Endothelial cell of umbilical vein (primary cell): ENCODE measurements at regions not wholly inside any gene's neighbourhood (a gene's known extent, or its start where the extent isn't known, plus 50 kb on each side); places are given as distances from the start of the nearest gene placed in this dataset.
"Not testable (repeated sequence)": the region's sequence is repeated elsewhere in the genome, so short reads cannot be mapped to it uniquely, and the experiment has no call there.

Experiments used
- BruUV-seq: library from RNA; stranded (reverse); fragments of 400-500 nt; replicated peaks from 2 replicates; lab custom pipeline; 2021; lab: Mats Ljungman, UMichigan
- CTCF ChIA-PET: fragments of 300-600, 350-600 bp; sonication (Branson Sonifier 250); formaldehyde crosslinking; loops from one replicate; lab custom pipeline; 2021; ENCODE audit warnings: antibody characterized with exemption, inconsistent platforms; lab: Charles Lee
- POLR2A ChIA-PET: fragments of 300-600, 350-600 bp; sonication (Branson Sonifier 250); formaldehyde crosslinking; loops from one replicate; lab custom pipeline; 2021; ENCODE audit warnings: antibody characterized with exemption, inconsistent platforms; lab: Charles Lee
- DNase-seq: peaks from one replicate; pipeline ENCODE4 v3.0.0-alpha.2; 2011; ENCODE audit warnings: low read depth, low spot score
- FAIRE-seq: peaks from 2 replicates; lab custom pipeline; 2011; peaks lifted over from hg19 to GRCh38; lab: Jason Lieb, UNC
- H2AFZ ChIP-seq: 2 replicates; pipeline ENCODE4 v1.6.0; 2012; ENCODE audit warnings: low read depth, low read length, control low read depth, inconsistent platforms
- H3K27ac ChIP-seq: 2 replicates; pipeline ENCODE4 v1.5.1; 2011; ENCODE audit warnings: low read depth, mild to moderate bottlenecking, control low read depth, low read length, moderate library complexity; ENCODE audit not compliant: insufficient read depth
- H3K27me3 ChIP-seq, 2 experiments: 2 replicates each; pipeline versions ENCODE4 v1.6.0 to v1.6.1; 2011; ENCODE audit warnings: low read length in 2 of 2, mixed read lengths in 1 of 2; ENCODE audit not compliant: control insufficient read depth in 2 of 2, insufficient read depth in 2 of 2
- H3K36me3 ChIP-seq, 2 experiments: 2 replicates in 1 of 2; 3 replicates in 1 of 2; pipeline ENCODE4 v1.5.1; 2011; ENCODE audit warnings: low read length in 2 of 2, mild to moderate bottlenecking in 1 of 2, moderate library complexity in 1 of 2; ENCODE audit not compliant: control insufficient read depth in 2 of 2, insufficient read depth in 2 of 2; ENCODE audit errors: extremely low read depth in 1 of 2
- H3K4me1 ChIP-seq: 3 replicates; pipeline ENCODE4 v1.5.1; 2011; ENCODE audit warnings: mild to moderate bottlenecking, low read length; ENCODE audit not compliant: control insufficient read depth, insufficient read depth; ENCODE audit errors: extremely low read depth
- H3K4me2 ChIP-seq: 2 replicates; pipeline ENCODE4 v1.6.1; 2011; ENCODE audit warnings: low read length, control low read depth, mixed read lengths; ENCODE audit not compliant: insufficient read depth
- H3K4me3 ChIP-seq, 3 experiments: fragments of 200-600 bp in 1 of 3; sonication (generic), shearing (Covaris generic) in 1 of 3; replicated peaks in 1 of 3; 2 replicates each; pipeline ENCODE4 v1.5.1; 2011 to 2016; ENCODE audit warnings: control low read depth in 3 of 3, low read length in 3 of 3, mild to moderate bottlenecking in 2 of 3, inconsistent platforms in 1 of 3, low read depth in 1 of 3, moderate library complexity in 1 of 3; ENCODE audit not compliant: insufficient read depth in 1 of 3
- H3K79me2 ChIP-seq: 2 replicates; pipeline ENCODE4 v1.6.0; 2012; ENCODE audit warnings: low read length, inconsistent platforms; ENCODE audit not compliant: control insufficient read depth, insufficient read depth
- H3K9ac ChIP-seq: replicated peaks from 2 replicates; pipeline ENCODE3; 2011; ENCODE audit warnings: low read length, control low read depth; ENCODE audit not compliant: insufficient read depth; ENCODE audit errors: extremely low read depth
- H3K9me1 ChIP-seq: replicated peaks from 3 replicates; pipeline ENCODE4 v1.6.0; 2011; ENCODE audit warnings: mild to moderate bottlenecking, low read length; ENCODE audit not compliant: control insufficient read depth, insufficient read depth; ENCODE audit errors: extremely low read depth
- H3K9me3 ChIP-seq: replicated peaks from 2 replicates; pipeline ENCODE4 v1.5.1; 2012; ENCODE audit warnings: low read length, inconsistent platforms; ENCODE audit not compliant: control insufficient read depth, insufficient read depth
- H4K20me1 ChIP-seq: replicated peaks from 2 replicates; pipeline ENCODE3; 2011; ENCODE audit warnings: mild to moderate bottlenecking, low read length; ENCODE audit not compliant: control insufficient read depth, insufficient read depth; ENCODE audit errors: extremely low read depth
- CTCF ChIP-seq, 2 donors: IDR thresholded peaks; 1 replicate in 1 of 2; 2 replicates in 1 of 2; pipeline ENCODE4 v1.5.1; 2011; ENCODE audit warnings: low read length in 2 of 2, mild to moderate bottlenecking in 2 of 2, moderate library complexity in 2 of 2, control low read depth in 1 of 2, inconsistent platforms in 1 of 2, low read depth in 1 of 2; ENCODE audit not compliant: insufficient read depth in 1 of 2; ENCODE audit errors: extremely low read depth in 1 of 2
- EZH2 ChIP-seq: IDR thresholded peaks from 2 replicates; pipeline ENCODE4 v1.6.1; 2012; ENCODE audit warnings: borderline replicate concordance, low read depth, mild to moderate bottlenecking, moderate library complexity, low read length, inconsistent platforms; ENCODE audit not compliant: severe bottlenecking
- FOS ChIP-seq: IDR thresholded peaks from 2 replicates; pipeline ENCODE4 v1.6.1; 2011; ENCODE audit warnings: mild to moderate bottlenecking, low read length, moderate library complexity, borderline replicate concordance; ENCODE audit not compliant: insufficient read depth
- GATA2 ChIP-seq: IDR thresholded peaks from 2 replicates; pipeline ENCODE4 v1.7.0; 2011; ENCODE audit warnings: low read depth, mild to moderate bottlenecking, moderate library complexity, mixed read lengths, low read length; ENCODE audit not compliant: insufficient read length, insufficient read depth
- JUN ChIP-seq: IDR thresholded peaks from 2 replicates; pipeline ENCODE4 v1.6.1; 2011; ENCODE audit warnings: borderline replicate concordance, low read depth; ENCODE audit not compliant: insufficient read length, insufficient read depth
- MAX ChIP-seq: IDR thresholded peaks from 2 replicates; pipeline ENCODE4 v1.6.1; 2011; ENCODE audit not compliant: insufficient read depth, insufficient read length
- MYC ChIP-seq: IDR thresholded peaks from one replicate; pipeline ENCODE4 v1.6.1; 2011; ENCODE audit warnings: mild to moderate bottlenecking, low read depth, low read length
- POLR2A ChIP-seq: IDR thresholded peaks from 2 replicates; pipeline ENCODE4 v1.6.1; 2012; ENCODE audit warnings: low read depth, mild to moderate bottlenecking, control low read depth, low read length
- POLR2AphosphoS5 ChIP-seq: IDR thresholded peaks from 2 replicates; pipeline ENCODE4 v1.6.1; 2012; ENCODE audit warnings: low read depth, mild to moderate bottlenecking, control low read depth, low read length, moderate library complexity; ENCODE audit not compliant: insufficient read depth
- dilution Hi-C: fragments of 300-500 bp; cut with MboI; formaldehyde crosslinking; loops from one replicate; pipeline ENCODE4 v1.15.0; 2019; ENCODE audit warnings: low sequenced_read_pairs; ENCODE audit not compliant: extremely low pct_ligation_motif_present
- intact Hi-C: fragments of 100-400 bp; cut with micrococcal nuclease; formaldehyde crosslinking; loops from one replicate; pipeline ENCODE4 v1.10.0; 2022

GRCh38 chr7:91789558-91789957 is 90.9 kb downstream of the MTERF1 start:
- no TSS peak for BruUV-seq
- no peaks in the 10 kb centered on the region for H3K79me2 ChIP-seq
- no peak overlapping the region for H3K9ac ChIP-seq
- peaks cover 3 to 8% of the 10 kb centered on the region in 2 experiments for H3K27me3 ChIP-seq
- no peaks in the 10 kb centered on the region for H3K4me1 ChIP-seq
- no peak overlapping the region for H3K4me3 ChIP-seq
- ChIA-PET POLR2A (interaction anchor here (0.6 kb wide), 1 partner anchor 71 kb away, joined by 3 read pairs; no protein-coding TSS in a partner anchor), CTCF (no interaction called here)
- TF ChIP-seq FOS = no peak
- no peak for TF ChIP-seq GATA2
- TF ChIP-seq POLR2AphosphoS5 = no peak
- TF ChIP-seq MYC = no peak
- no peak for TF ChIP-seq CTCF (IDR thresholded peaks at IDR 0.05; ENCODE audit: extremely low read depth in 1 of 2, insufficient read depth in 1 of 2, low read depth in 1 of 2, low read length in 2 of 2)
- no peak for TF ChIP-seq JUN
- TF ChIP-seq EZH2 = no peak
- no peak for TF ChIP-seq MAX
- TF ChIP-seq POLR2A = no peak
- no peaks in the 10 kb centered on the region for H4K20me1 ChIP-seq
- no peaks in the 10 kb centered on the region for H3K36me3 ChIP-seq
- intact Hi-C loops (loop anchor here (10.0 kb wide), 1 partner anchor 525 kb away; the partner anchor contains the start of gene FZD1), dilution Hi-C loops (no loop called here)
- no peak for DNase-seq
- no peak overlapping the region for H2AFZ ChIP-seq
- no peaks in the 10 kb centered on the region for H3K9me3 ChIP-seq
- FAIRE-seq = no peak
- no peaks in the 10 kb centered on the region for H3K9me1 ChIP-seq
- H3K27ac ChIP-seq = no peak overlapping the region
- H3K4me2 ChIP-seq = no peak overlapping the region

GRCh38 chr7:91790646-91791045 is 89.9 kb downstream of the MTERF1 start:
- dilution Hi-C loops, CTCF ChIA-PET, BruUV-seq, intact Hi-C loops, H3K9ac ChIP-seq, H3K27me3 ChIP-seq, H4K20me1 ChIP-seq, H3K4me3 ChIP-seq, H3K79me2 ChIP-seq, H3K27ac ChIP-seq, H3K9me1 ChIP-seq, POLR2A ChIA-PET, H2AFZ ChIP-seq, H3K4me2 ChIP-seq, DNase-seq, FAIRE-seq, H3K4me1 ChIP-seq, H3K36me3 ChIP-seq, H3K9me3 ChIP-seq: not testable (repeated sequence)
